ENCODE measurements at regions not wholly inside any gene's neighbourhood (a gene's known extent, or its start where the extent isn't known, plus 50 kb on each side); places are given as distances from the start of the nearest gene placed in this dataset.
"Not testable (repeated sequence)": the region's sequence is repeated elsewhere in the genome, so short reads cannot be mapped to it uniquely, and the experiment has no call there.

DNA sequence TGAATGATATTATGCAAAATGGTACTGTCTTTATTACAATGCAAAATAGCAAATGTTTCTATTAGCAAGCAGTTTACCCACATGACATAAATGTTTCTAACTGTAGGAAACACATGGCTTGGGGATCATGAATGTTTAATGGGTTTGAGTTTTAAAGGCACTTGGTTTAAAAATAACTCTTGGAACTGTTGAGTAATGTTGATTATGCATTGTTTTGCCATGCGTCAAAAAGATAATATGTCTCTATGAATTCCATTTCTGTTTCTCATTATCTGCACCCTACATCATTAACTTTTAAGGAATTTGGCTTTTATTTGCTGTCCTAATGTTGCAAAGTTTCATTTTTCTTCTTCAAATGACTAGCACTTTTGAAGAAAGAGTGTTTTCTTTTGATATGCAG, 1355.5 kb downstream of the SUCLG1 start:
- DNase-seq: no peak

DNA sequence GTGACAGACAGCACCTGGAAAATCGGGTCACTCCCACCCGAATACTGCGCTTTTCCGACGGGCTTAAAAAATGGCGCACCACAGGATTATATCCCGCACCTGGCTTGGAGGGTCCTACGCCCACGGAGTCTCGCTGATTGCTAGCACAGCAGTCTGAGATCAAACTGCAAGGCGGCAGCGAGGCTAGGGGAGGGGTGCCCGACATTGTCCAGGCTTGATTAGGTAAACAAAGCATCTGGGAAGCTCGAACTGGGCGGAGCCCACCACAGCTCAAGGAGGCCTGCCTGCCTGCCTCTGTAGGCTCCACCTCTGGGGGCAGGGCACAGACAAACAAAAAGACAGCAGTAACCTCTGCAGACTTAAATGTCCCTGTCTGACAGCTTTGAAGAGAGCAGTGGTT, 1370.0 kb downstream of the SUCLG1 start:
- not testable (repeated sequence) for DNase-seq

DNA sequence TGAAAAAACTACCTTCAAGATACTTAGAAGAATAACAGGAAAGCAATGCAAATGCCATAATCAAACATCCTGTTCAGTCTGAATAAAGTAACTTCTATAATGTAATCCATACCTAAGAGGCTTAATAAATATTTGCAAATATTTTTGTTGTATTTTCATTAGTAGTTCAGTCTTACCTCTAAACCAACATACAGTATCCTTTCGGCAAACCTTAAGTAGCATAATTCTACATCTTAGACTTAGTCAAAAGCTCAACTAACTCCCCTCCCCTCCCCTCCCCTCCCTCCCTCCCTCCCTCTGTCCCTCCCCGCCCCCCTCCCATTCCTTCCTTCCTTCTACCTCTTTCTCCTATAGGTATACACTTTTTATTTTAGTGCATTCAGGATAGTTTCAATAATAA, 1373.2 kb downstream of the SUCLG1 start:
- no peak for DNase-seq

DNA sequence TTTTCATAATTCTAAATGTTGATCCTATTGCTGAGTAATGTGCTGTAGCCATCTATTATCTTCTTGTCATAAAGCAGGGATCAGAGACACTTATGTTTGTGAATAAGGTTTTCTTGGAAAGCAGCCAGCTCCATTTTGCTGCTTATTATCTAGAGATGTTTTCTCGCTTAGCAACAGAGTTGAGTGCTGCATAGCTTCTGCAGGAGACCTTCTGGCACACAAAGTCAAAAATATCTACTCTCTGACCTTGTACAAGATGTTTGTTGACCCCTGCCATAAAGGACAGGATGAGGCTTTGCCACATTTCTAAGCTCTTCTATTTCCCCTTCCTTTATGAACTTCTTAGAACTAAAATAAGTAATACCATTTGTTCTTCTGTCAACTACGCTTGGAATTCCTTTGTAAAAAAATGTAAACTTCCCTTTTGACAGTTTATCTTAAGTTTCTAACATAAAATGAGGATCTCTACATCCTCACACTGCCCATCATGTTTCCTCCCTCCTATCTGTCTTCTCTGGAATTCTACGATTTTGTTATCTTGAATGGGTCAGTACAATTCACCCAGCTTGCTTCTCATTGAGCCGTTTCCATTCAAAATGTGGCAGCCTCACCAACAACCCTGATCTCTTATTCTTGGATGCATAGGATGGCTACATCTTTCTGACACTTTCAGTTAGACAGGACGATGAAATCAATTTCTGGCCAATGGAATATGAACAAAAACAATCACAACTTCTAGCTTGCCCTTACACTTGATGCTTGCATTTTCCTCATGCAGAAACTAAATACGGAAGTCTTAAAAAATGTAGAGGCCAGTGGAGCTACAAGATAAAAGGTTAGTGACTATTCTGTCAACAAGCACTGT, 1377.0 kb downstream of the SUCLG1 start:
- DNase-seq: no peak

DNA sequence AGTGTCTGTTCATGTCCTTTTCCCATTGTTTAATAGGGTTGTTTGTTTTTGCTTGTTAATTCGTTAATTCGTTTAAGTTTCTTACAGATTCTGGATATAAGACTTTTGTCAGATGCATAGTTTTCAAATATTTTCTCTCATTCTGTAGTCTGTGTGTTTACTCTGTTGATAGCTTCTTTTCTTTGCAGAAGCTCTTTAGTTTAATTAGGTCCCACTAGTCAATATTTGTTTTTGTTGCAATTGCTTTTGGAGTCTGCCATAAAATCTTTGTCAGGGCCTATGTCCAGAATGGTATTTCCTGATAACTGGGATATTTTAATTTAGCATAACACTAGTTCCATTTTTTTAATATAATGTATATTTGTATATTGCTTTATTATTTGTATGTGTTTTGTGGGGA, 1380.1 kb downstream of the SUCLG1 start:
- no peak for DNase-seq

DNA sequence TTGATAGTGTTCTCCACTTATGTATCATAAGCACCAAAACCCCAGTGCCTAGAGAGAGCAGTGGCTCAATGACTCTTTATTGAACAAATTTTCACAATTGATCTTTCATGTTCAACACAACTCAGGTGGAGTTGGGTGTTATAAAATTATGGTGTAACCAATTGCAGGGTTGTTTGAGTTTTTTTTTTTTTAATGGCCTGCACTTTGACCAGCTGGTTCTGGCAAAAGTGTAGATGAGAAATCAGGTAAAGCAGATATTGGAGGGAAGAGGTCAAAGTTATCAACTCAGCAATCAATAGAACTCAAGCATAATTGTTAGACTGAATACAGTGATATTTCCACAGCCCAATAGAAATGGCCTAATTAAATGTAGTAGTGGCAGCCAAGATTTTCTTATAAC, 1386.3 kb downstream of the SUCLG1 start:
- no peak for DNase-seq

DNA sequence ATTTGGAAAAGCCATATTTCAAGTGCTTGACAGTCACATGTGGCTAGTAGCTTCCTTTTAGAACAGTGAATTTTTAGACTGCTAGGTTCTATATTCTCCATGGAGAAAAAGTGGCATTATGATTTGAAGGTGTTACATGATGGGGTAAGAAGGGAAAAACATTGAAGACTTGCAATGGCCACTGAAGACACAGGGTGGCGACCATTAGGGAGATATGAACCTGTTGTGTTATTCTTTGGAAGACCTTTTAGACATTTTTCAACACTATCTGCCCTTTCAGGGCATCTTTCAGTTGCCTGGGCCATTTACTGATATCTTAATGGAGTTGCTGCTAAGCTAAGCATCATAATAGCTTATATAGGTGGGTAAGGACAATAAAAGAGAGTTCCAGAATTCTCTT, 1387.2 kb downstream of the SUCLG1 start:
- no peak for DNase-seq

DNA sequence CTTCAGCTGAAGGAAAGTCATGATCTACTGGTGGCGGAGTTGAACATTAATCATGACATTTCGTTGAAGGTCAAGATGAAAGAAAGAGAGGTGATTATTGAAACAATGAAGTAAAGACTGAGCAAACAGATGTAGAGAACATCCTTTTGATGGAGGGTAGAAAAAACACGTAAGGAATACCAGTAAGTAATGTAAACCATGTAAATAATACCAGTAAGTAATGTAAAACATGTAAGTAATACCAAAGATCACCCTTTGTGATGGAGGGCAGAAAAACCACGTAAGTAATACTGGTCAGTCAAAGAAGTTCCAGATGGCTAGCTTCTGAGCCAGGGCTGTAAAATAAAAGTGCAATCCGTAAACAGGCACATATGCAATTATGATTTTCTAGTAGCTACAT, 1387.7 kb downstream of the SUCLG1 start:
- DNase-seq: no peak

DNA sequence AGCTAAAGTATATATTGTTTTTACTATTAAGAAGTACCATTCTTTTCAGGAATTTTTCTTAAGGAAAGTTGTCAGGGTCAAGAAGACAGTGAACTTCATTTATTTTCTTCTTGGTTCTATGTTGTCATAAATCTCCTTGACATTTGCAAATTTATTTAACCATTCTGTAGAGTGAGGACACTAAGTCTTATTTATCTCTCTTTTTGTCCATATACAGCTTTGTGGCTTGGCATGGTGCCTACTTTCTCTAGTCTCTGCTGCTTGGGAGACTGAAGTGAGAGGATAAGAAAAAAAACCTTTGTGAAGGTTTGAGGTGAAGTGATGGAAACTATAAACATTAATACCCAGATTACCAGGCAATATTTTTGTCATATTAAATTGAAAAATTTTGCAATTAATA, 1389.4 kb downstream of the SUCLG1 start:
- no peak for DNase-seq

DNA sequence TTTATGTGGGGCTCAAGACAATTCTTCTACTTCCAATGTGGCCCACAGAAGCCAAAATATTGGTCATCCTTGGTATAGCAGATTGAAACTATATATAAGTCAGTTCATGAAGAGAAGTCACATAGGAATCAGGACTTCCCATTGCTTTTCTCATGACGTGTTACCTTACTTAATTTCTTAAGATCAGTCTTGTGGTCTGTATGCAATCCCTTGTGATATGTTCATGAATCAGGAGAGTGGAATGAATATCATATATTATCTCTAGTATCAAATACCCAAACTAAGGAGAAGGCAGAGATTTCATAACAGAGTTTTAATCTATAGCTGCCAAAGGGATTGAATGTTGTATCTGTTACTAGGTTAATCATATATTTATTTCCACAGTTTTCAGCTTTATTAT, 1390.4 kb downstream of the SUCLG1 start:
- no peak for DNase-seq

DNA sequence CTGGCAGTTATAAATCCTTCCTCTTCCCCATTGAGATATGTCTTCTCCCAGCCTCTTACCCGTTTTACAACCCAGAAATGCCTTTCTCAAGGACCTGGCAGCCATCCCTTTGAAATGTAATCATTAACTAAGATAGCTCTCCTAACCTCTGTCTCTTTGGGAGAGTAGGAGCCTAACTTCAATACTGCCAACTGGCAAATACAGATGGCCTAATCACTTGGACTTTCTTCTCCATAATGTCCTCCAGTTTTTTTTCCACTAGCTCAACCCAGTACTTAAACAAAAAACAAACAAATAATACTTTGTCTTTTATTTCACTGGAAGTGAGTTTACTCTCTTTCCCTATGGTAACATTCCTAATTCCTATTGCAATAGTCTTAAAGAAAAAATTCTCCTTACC, 1391.1 kb downstream of the SUCLG1 start:
- no peak for DNase-seq

DNA sequence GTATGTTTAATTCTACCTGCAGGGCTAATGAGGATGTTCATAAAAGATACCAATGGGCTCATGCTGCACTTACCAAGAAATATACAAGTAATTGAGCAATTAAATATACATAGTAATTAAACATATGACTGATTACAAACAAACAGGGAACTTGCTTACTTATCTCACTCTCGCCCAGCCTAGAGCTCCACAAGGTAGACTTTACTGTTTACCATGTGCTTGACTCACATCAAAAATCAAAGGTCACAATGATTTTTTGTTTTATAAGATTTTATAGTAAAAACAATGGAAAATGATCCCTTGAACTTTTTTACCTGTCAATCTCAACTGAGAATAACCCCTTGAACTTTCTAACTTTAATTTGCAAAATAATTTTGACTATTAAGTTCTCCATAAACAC, 1395.1 kb downstream of the SUCLG1 start:
- DNase-seq: no peak

DNA sequence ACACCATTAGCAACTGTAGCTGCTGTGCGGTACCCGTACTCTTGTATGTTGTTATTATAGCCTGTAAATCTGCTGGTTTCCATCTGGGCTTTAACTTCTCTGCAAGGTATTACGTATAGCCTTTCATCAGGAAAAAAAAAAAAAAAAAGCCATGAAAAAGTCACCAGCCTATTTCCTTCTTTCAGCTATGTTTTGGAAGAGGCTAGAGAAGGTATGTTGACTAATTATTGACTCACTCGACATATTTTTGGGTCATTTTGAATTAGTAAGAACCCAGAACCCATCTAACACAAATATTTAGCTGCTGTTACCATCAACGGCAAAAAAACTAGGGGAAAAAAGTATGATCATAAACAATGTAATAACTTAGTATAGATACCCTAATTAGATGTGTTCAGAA, 1395.6 kb downstream of the SUCLG1 start:
- DNase-seq: no peak

DNA sequence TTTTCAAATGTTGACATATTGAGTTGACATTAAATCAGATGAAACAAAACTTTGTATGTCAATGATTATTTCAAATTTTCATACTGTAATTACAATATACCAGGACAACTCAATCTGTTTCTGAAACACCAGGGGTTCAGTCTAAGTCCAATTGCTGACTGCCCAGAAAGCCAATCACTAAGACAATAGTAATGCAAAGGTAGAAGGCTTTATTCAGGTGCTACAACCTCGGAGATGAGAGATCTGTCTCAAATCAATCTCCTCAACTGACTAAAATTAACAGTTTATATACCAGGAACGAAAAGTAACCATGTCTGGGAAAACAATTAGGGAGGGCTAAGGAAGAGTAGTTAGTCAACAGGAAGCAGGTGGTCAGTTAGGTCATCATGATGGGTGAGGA, 1400.4 kb downstream of the SUCLG1 start:
- no peak for DNase-seq

DNA sequence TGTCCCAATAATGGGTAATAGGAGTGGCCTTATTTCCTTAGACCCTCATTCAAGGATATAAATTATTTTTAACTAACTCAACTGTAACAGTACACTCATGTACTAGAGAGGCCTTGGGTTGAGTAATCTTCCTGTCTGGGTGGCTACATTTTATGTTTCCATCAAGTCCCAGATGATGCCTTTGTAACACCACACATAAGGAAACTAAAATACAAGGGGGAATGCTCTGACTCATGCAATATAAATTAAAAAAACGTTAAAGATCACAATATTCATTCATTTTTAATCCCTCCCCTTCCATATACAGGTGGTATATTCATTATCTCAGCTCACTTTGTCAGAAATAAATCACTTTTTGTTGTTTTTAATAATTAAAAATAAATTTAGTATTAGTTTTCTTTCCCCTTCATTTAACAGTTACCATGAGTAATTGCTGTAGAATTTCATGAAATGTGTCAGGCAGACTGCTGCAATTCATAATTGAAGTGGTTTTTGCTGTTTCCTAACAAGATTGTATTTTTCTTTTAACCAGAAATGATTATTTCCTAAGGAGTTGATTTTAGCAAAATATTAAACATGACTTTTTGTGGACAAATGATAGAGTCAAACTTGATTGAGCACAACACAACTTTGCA, 1403.6 kb downstream of the SUCLG1 start:
- DNase-seq: no peak

DNA sequence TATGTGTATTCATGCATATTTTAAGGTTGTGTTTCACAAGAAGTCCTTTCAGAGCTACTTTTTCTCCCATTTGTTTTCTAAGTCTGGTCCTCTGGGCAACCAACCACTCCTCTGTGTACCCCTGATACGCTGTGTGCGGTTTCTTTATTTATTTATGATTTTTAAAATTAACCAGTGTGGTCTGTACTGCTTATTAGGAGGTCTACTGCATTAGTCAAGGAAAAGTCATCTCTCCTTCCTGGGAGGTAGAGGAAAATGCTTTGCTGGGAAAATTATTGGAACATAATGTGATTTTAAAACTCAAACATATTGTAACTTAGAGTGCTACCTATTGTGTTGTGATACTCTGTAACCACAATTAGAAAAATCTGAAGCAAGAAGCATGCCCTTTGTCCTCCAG, 1404.3 kb downstream of the SUCLG1 start:
- DNase-seq: no peak

DNA sequence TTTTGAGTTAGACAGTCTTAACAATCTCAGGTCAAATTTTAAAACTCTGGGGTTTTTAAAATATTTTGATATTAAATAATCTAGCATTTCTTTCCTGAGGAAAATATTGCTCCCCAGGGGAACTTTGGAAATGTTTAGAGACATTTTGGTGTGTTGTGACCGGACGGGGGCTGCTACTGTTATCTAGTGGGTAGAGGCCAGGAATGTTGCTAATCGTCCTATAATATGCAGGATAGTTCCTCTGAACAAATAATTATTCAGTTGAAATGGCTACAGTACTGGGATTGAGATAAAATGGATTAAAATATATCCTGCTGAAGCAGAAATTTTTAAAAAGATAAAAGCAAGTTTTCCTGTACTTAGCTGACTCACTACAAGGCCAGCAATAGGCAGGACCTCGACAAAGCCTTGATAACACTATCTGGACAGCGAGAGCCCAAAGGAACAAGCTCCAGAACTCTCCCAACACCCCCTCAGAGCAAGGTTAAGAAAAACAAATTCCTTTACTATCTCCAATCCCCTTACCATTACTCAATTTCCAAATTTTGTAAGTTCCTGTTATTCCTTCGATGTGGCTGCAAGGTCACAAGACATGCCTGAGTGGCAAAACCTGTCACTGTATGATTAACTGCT, 1407.4 kb downstream of the SUCLG1 start:
- no peak for DNase-seq

DNA sequence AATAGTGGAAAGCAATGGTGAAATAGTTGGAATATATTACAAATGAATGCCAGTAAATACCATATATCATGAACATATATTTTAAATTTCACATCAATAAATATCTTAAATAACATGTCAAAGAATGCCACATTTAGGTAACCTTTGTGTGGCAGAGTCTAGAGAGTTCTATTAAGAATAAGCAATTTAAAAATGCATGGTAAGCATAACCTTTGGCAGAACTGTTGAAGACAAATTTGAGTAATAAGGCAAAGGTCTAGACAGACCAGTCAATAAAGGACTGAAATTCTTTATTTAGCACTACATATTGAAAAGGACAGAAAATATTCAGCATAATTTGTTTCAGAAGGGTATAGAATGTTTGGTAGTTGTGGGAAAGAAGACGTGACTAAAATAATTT, 1417.0 kb downstream of the SUCLG1 start:
- no peak for DNase-seq

DNA sequence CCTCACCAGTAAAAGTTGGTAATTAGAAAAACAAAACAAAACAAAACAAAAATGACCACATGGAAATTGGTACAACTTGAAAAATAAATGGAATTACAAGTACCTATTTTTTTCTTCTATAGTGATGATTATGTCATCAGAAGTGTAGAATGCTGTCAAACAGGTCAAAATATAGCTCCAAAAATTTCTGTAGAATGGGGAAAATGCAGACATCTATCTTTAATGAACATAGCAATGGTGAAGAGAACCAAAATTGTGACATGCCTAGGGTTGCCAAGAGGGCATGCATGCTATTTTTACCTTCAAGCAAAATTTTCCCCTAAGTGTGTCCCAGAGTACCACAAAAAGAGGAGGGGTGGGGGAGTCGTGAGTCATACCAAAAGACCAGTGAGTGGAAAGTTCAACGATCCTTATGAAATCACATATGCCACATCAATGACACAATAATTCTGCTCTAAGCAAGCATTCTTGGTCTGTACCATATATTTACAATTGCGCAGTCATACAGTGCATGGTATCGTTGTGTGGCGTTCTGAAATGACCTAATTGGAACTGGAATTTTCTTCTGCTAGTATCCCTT, 1436.4 kb downstream of the SUCLG1 start:
- no peak for DNase-seq

DNA sequence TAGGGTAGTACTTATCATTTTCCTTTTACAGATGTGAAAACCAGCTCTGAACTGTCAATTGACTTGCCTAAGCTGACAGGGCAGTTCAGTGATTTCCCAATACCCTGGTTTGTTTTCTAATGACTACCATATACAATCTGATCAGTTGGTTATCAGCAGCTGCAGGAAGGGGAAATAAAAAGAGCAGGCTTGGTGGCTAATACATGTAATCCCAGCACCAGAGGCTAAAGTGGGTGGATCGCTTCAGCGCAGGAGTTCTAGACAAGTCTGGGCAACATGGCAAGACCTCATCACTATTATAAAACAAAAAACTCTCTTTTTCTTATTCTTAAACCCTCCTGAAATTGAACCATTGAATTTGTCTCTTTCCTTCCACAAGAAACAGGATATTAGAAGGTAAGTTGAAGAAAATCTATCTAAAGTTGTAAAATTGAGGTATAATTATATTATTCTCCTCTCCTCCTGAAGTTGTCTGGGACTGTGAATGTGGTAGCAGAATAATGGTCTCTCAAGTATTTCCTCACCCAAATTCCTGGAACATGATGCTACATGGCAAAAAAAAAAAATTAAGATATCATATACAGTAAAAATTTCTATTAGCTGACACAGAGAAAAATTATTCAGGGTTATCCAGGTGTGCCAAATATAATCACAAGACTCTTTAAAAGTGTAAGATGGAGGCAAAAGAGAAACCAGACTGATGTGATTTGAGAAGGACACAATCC, 1441.6 kb downstream of the SUCLG1 start:
- DNase-seq: no peak

DNA sequence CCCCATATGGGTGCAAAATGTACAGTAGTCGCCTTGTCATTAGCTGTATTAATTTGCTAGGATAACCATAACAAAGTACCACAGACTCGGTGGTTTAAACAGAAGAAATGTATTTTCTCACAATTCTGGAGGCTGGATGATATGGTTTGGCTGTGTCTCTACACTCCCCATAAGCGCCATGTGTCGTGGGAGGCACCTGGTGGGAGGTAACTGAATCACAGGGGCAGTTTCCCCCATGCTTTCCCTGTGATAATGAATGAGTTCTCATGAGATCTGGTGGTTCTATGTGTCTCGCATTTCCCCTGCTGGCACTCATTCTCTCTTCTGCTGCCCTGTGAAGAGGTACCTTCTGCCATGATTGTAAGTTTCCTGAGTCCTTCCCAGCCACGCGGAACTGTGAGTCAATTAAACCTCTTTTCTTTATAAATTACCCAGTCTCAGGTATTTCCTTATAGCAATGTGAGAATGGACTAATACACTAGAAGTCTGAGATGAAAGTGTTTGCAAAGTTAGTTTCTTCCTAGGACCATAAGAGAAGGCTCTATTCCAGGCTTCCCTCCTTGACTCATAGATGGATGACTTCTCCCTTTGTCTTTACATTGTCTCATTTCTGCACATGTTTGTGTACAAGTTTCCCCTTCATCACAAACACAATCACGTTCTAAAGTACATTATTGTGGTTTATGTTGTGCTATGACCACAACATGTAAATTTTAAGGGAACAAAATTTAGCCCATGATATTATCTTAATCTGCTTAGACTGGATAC, 1442.6 kb downstream of the SUCLG1 start:
- no peak for DNase-seq

DNA sequence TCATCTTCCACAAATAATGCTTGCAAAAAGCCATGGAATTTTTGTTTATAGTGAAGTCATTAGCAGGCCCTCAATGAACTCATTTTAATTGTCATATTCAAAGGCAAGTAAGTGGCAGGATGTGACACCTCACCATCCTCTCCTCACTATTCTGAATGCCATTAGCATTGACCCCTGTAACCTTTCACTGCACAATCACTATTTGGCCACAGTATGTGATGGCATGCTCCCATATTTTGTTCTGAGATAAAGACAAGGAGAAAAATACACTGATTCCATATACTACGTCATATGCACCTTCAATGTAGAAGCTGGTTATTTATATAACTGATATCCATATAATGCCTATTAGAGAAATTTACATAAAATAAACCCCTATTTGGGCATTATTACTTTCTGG, 1443.2 kb downstream of the SUCLG1 start:
- no peak for DNase-seq

All from activated T-cell treated with anti-CD3 and anti-CD28 coated beads for 4 hours (primary cell).